HepG2 (cell line): ENCODE measurements at regions not wholly inside any gene's neighbourhood (a gene's known extent, or its start where the extent isn't known, plus 50 kb on each side); places are given as distances from the start of the nearest gene placed in this dataset.

Source experiments
- BHLHE40 ChIP-seq: IDR thresholded peaks from 2 replicates; pipeline ENCODE4 v1.6.1; 2011; ENCODE audit warnings: low read length, improper control_type of control experiment
- CBX1 ChIP-seq: IDR thresholded peaks from one replicate; pipeline ENCODE4 v1.6.1; 2016; ENCODE audit warnings: antibody characterized with exemption, low read depth
- CEBPB ChIP-seq: IDR thresholded peaks from 2 replicates; pipeline ENCODE4 v1.6.1; 2011; ENCODE audit warnings: low read depth, low read length, improper control_type of control experiment, borderline replicate concordance
- GATAD2A ChIP-seq: IDR thresholded peaks from 2 replicates; pipeline ENCODE4 v1.6.1; 2016
- HNRNPK ChIP-seq: fragments of 200-400 bp; formaldehyde crosslinking; IDR thresholded peaks from 2 replicates; pipeline ENCODE4 v1.6.1; 2018; ENCODE audit warnings: low read length, low read depth, moderate library complexity, mild to moderate bottlenecking; ENCODE audit not compliant: poor library complexity, severe bottlenecking
- MTA3 ChIP-seq: sonication (generic); formaldehyde crosslinking; IDR thresholded peaks from 2 replicates; pipeline ENCODE4 v1.4.0; 2020; ENCODE audit warnings: missing genetic modification reagents
- NR2F1 ChIP-seq, 2 experiments: fragments of 450-650 bp in 1 of 2; formaldehyde crosslinking in 1 of 2; IDR thresholded peaks; 2 replicates each; pipeline versions ENCODE4 v1.5.0 to v1.6.1; 2016 to 2020; ENCODE audit warnings: mild to moderate bottlenecking in 1 of 2, missing compliant biosample characterization in 1 of 2, missing genetic modification reagents in 1 of 2, moderate library complexity in 1 of 2
- NR2F2 ChIP-seq: IDR thresholded peaks from 2 replicates; pipeline ENCODE4 v1.6.1; 2012; ENCODE audit warnings: low read depth, inconsistent platforms, borderline replicate concordance
- REL ChIP-seq: sonication (generic); formaldehyde crosslinking; conservative IDR thresholded peaks from 2 replicates; pipeline ENCODE4 v1.8.0; 2022; ENCODE audit warnings: mild to moderate bottlenecking, missing genetic modification reagents, moderate library complexity
- RXRB ChIP-seq: IDR thresholded peaks from 2 replicates; pipeline ENCODE4 v1.6.1; 2016; ENCODE audit warnings: borderline replicate concordance, missing genetic modification reagents, missing compliant biosample characterization
- SYNCRIP ChIP-seq: fragments of 200-400 bp; formaldehyde crosslinking; IDR thresholded peaks from 2 replicates; pipeline ENCODE4 v1.6.1; 2018; ENCODE audit warnings: mild to moderate bottlenecking, low read depth, low read length; ENCODE audit not compliant: insufficient read depth
- TGIF2 ChIP-seq: IDR thresholded peaks from 2 replicates; pipeline ENCODE4 v1.6.1; 2016; ENCODE audit warnings: control low read depth, missing compliant biosample characterization
- ZNF160 ChIP-seq: sonication (generic); formaldehyde crosslinking; IDR thresholded peaks from 2 replicates; pipeline ENCODE4 v1.8.0; 2022; ENCODE audit warnings: mild to moderate bottlenecking, inconsistent platforms, missing genetic modification reagents
- ZNF343 ChIP-seq: sonication (generic); formaldehyde crosslinking; IDR thresholded peaks from 2 replicates; pipeline ENCODE4 v1.4.0; 2020; ENCODE audit warnings: mild to moderate bottlenecking, missing genetic modification reagents
- ZNF441 ChIP-seq: sonication (generic); formaldehyde crosslinking; IDR thresholded peaks from 2 replicates; pipeline ENCODE4 v1.7.0; 2021; ENCODE audit warnings: missing genetic modification reagents, borderline replicate concordance
- ZNF644 ChIP-seq: IDR thresholded peaks from 2 replicates; pipeline ENCODE4 v1.6.1; 2016; ENCODE audit warnings: low read depth
- ZNF782 ChIP-seq: sonication (generic); formaldehyde crosslinking; IDR thresholded peaks from 2 replicates; pipeline ENCODE4 v1.4.0; 2020; ENCODE audit warnings: missing genetic modification reagents, mild to moderate bottlenecking, borderline replicate concordance
- ZNF816 ChIP-seq: sonication (generic); formaldehyde crosslinking; IDR thresholded peaks from 2 replicates; pipeline ENCODE4 v1.8.0; 2022; ENCODE audit warnings: missing genetic modification reagents, mild to moderate bottlenecking, borderline replicate concordance
- TF ChIP-seq, protein P1 (sequence below): sonication (generic); formaldehyde crosslinking; IDR thresholded peaks from 2 replicates; pipeline ENCODE4 v1.4.0; 2020; ENCODE audit warnings: missing genetic modification reagents, mild to moderate bottlenecking, borderline replicate concordance
- TF ChIP-seq, protein P2 (sequence below): sonication (generic); IDR thresholded peaks from 2 replicates; pipeline ENCODE4 v1.6.1; 2016; ENCODE audit warnings: low read depth, borderline replicate concordance
- TF ChIP-seq, protein P3 (sequence below): sonication (generic); formaldehyde crosslinking; IDR thresholded peaks from 2 replicates; pipeline ENCODE4 v1.4.0; 2020; ENCODE audit warnings: missing genetic modification reagents
- TF ChIP-seq, protein P4 (sequence below): sonication (generic); formaldehyde crosslinking; IDR thresholded peaks from 2 replicates; pipeline ENCODE4 v1.5.1; 2020; ENCODE audit warnings: mild to moderate bottlenecking, missing genetic modification reagents

DNA sequence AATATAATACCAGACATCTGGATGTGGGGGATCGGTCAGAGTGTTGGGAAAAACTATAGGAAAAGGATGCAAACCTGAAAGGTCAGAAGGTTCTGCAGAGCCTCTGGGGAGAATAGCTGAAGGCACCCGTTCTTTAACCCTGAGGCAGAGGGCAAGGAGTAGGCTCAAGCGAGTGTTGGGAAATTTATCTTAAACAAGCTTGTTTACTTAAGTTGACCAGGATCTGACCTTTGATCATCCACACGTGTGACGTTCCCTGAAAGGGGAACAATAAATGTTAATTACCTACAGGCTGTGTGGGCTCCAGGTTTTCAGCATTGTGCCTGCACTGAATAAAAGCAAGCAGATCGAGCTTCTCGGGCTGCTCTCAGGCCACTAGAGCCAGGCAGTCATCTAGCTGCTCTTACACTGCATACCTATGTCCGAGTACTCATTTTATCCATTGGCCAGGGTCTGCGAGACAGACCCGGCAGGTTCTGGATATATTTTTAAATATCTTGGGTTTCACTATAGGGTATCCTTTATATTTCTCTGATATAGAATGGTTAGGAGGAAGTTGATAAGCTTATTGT is 400.6 kb upstream of the CHST9 start (continued):
- TF ChIP-seq NR2F2 = peak; percentile 38; the same call in 1 of the 2 replicates
- no peak for TF ChIP-seq ZNF160 (CRISPR knock-in tag)
- no peak for TF ChIP-seq REL (CRISPR knock-in tag)
- TF ChIP-seq CBX1 = no peak
- no peak for TF ChIP-seq RXRB (CRISPR knock-in tag)
- no peak for TF ChIP-seq ZNF782 (CRISPR knock-in tag)
- TF ChIP-seq, protein P1, sequence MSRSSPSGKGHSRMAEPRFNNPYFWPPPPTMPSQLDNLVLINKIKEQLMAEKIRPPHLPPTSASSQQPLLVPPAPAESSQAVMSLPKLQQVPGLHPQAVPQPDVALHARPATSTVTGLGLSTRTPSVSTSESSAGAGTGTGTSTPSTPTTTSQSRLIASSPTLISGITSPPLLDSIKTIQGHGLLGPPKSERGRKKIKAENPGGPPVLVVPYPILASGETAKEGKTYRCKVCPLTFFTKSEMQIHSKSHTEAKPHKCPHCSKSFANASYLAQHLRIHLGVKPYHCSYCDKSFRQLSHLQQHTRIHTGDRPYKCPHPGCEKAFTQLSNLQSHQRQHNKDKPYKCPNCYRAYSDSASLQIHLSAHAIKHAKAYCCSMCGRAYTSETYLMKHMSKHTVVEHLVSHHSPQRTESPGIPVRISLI = no peak
- TF ChIP-seq TGIF2 (CRISPR knock-in tag) = no peak
- no peak for TF ChIP-seq ZNF644 (CRISPR knock-in tag)
- TF ChIP-seq, protein P2, sequence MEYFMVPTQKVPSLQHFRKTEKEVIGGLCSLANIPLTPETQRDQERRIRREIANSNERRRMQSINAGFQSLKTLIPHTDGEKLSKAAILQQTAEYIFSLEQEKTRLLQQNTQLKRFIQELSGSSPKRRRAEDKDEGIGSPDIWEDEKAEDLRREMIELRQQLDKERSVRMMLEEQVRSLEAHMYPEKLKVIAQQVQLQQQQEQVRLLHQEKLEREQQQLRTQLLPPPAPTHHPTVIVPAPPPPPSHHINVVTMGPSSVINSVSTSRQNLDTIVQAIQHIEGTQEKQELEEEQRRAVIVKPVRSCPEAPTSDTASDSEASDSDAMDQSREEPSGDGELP = no peak
- no peak for TF ChIP-seq SYNCRIP
- no peak for TF ChIP-seq ZNF441 (CRISPR knock-in tag)
- TF ChIP-seq NR2F1 (CRISPR knock-in tag; IDR thresholded peaks at IDR 0.05) = peak; percentile 30 to 54; a peak in 1 of 4 replicates
- TF ChIP-seq, protein P3, sequence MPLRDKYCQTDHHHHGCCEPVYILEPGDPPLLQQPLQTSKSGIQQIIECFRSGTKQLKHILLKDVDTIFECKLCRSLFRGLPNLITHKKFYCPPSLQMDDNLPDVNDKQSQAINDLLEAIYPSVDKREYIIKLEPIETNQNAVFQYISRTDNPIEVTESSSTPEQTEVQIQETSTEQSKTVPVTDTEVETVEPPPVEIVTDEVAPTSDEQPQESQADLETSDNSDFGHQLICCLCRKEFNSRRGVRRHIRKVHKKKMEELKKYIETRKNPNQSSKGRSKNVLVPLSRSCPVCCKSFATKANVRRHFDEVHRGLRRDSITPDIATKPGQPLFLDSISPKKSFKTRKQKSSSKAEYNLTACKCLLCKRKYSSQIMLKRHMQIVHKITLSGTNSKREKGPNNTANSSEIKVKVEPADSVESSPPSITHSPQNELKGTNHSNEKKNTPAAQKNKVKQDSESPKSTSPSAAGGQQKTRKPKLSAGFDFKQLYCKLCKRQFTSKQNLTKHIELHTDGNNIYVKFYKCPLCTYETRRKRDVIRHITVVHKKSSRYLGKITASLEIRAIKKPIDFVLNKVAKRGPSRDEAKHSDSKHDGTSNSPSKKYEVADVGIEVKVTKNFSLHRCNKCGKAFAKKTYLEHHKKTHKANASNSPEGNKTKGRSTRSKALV (CRISPR knock-in tag) = no peak
- TF ChIP-seq MTA3 (CRISPR knock-in tag) = no peak
- TF ChIP-seq ZNF816 = no peak
- TF ChIP-seq ZNF343 = no peak
- TF ChIP-seq, protein P4, sequence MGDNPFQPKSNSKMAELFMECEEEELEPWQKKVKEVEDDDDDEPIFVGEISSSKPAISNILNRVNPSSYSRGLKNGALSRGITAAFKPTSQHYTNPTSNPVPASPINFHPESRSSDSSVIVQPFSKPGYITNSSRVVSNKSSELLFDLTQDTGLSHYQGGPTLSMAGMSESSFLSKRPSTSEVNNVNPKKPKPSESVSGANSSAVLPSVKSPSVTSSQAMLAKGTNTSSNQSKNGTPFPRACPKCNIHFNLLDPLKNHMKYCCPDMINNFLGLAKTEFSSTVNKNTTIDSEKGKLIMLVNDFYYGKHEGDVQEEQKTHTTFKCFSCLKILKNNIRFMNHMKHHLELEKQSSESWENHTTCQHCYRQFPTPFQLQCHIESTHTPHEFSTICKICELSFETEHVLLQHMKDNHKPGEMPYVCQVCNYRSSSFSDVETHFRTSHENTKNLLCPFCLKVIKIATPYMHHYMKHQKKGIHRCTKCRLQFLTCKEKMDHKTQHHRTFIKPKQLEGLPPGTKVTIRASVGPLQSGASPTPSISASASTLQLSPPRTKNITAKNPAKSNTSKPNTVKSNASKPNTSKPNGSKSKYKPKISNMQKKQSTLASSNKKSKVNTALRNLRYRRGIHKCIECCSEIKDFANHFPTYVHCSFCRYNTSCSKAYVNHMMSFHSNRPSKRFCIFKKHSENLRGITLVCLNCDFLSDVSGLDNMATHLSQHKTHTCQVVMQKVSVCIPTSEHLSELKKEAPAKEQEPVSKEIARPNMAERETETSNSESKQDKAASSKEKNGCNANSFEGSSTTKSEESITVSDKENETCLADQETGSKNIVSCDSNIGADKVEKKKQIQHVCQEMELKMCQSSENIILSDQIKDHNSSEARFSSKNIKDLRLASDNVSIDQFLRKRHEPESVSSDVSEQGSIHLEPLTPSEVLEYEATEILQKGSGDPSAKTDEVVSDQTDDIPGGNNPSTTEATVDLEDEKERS (CRISPR knock-in tag) = no peak
- no peak for TF ChIP-seq HNRNPK
- peak; percentile 24; the same call in 1 of the 2 replicates for TF ChIP-seq CEBPB
- peak; percentile 78 for TF ChIP-seq BHLHE40
- 0 out of 2 replicates have a peak, but pooled peaks have one; percentile 12 for TF ChIP-seq GATAD2A (CRISPR knock-in tag)
